Activated T-helper 1 cell treated with anti-CD3 and anti-CD28 coated beads, Interleukin-2, amount 50 U/mL, for 16 hours (primary cell): ENCODE measurements at regions not wholly inside any gene's neighbourhood (a gene's known extent, or its start where the extent isn't known, plus 50 kb on each side); places are given as distances from the start of the nearest gene placed in this dataset.
"Not testable (repeated sequence)": the region's sequence is repeated elsewhere in the genome, so short reads cannot be mapped to it uniquely, and the experiment has no call there.

ENCODE experiments used
- DNase-seq, 2 donors: peaks; one replicate each; pipeline ENCODE4 v3.0.0-alpha.2; 2020; ENCODE audit warnings: low read depth in 1 of 2, low spot score in 1 of 2

GRCh38 chr22:22976033-22976922 is 88.7 kb downstream of the IGLL5 start:
- DNase-seq = no peak

DNA sequence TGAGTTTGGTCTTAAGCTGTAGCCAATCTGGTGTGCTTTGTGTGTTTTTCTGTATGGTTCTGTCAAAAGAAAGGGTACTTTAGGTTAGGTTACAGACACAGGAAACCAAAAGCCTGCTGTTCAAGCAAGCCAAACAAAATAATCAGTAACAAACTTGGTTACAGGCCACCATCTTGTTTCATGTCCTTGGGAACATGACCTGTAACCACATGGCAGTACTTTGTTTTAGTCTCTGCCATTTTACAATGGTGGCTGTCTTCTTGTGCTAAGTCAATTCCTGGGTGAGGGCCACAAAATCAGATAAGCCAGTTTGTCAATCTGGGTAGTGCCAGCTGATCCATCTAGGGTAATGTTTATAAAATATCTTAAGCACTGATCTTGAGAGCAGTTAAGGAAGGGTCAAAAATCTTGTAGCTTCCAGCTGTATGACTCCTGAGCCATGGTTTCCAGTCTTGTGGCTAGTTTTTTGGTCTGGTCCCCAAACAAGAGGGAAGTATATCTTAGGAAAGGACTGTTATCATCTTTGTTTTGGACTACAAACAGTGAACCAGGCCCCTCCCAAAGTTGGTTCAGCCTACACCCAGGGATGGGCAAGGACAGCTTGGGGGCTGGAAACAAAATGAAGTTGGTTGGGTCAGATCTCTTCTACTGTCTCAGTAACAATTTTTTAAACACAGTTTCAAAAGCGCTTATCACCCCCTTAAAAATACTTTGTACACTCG is 90.0 kb downstream of the IGLL5 start:
- DNase-seq = no peak

- no peak for DNase-seq
Observed at GRCh38 chr22:22978637-22979036, 91.0 kb downstream of the IGLL5 start.

DNA sequence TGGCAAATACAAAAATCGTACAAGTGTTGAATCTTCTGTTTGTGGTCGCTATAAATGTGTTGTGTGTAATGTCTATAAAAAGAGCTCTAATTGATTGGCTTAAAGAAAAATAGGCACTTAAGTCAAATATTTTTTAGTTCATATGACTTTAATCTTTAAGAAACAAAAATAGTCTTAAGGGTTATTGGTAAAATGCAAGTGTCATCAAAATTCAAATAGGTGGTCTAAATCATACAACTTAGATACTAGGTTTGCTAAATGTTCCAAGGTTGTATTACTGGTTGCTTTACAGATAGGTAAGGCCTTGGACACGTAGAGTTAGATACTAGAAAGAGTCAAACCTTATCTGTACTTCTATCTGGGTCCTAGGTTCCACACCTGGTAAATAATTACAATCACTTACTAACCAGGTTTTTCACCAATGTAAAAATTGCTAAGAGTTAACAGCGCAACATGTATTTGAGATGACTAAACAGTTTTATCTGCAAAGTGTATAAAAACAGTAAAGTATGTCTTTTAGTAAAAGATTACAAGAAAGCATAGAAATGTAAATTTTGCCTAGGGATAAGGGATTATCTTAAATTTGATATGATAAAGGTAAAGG is 91.1 kb upstream of the GNAZ start:
- no peak for DNase-seq

DNA sequence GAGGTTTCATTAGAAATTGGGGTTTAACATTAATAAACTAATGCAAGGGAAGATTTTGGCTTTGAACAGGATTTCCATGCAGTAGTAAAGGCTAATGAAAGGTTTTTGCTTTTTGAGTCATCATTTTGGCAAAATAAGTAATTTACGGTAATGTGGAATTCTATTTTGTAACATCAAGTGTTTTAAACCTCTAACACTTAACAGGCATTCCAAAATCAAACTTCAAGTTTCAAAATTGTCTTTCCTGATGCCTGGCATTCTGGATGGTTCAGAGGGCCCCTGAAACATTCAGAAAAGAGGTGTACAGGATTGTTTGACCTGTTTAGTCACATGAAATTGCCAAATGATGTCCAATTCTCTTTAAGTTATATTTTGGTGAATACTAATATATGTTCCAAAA is 90.4 kb upstream of the GNAZ start:
- no peak for DNase-seq

DNA sequence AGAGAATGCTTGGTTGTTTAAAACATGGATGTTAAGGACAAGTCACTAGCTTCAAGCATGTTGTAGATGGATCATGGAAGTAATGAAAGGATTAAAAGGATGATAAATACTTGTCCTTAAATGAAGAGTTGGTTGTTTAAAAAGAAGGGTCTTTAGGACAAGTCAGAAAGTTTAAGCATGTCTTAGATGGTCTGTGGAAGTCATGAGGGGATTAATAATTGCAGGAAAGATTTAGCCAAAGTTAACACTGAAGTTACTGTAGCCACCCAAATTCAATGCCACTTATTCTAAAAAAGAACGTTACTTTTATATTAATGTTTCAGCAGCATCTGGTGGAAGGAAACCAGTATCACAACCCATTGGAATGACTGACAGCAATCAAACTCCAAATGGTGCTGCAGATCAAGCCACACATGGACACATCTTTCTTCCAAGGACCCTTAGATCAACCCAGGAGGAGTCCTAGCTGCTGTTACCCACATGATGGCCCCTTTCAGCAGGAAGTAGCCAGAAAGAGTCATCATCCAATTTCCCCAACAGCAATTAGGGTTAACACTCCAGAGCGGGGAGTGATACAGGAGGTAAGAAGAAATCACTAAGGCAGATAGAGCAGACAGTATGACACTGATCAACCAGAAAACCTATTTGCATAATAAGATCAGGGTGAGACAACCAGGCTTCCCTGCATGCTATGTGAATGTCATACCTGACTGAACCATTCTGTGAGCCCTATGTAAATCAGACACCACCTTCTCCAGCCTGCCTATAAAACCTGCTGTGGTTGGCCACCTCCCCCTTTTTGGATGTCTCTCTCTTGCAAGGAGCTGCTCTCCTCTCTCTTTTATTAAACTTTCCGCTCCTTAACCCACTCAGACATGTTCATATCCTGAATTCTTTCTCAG is 88.4 kb upstream of the GNAZ start:
- DNase-seq = no peak

- no peak for DNase-seq
Observed at GRCh38 chr22:22982616-22983015, 87.7 kb upstream of the GNAZ start.

DNA sequence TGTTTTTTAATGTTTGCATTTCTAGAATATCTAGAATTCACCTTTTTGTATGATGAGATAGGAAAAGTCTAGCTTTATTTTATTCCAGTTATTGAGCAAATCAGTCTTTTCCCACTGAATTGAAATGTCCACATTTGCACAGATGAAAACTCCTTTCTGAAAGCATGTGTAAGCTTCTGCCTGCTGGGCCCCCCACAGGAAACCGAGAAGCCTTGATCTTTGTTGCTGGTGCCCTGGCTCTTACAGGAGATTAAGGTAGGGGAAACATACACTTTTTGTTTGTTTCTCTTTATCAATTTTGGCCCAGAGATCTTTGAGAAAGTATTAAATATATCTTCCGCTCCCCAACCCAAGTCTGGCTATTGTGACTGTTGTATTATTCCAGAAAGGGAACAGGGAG is 87.2 kb upstream of the GNAZ start:
- no peak for DNase-seq

- no peak for DNase-seq
Observed at GRCh38 chr22:22983816-22984215, 86.5 kb upstream of the GNAZ start.

- DNase-seq = no peak
Observed at GRCh38 chr22:22984967-22985366, 85.4 kb upstream of the GNAZ start.

GRCh38 chr22:22986008-22986407 is 84.3 kb upstream of the GNAZ start:
- no peak for DNase-seq

GRCh38 chr22:22986640-22987039 is 83.7 kb upstream of the GNAZ start:
- DNase-seq = no peak

- DNase-seq = no peak
Observed at GRCh38 chr22:22988150-22988549, 82.2 kb upstream of the GNAZ start.

DNA sequence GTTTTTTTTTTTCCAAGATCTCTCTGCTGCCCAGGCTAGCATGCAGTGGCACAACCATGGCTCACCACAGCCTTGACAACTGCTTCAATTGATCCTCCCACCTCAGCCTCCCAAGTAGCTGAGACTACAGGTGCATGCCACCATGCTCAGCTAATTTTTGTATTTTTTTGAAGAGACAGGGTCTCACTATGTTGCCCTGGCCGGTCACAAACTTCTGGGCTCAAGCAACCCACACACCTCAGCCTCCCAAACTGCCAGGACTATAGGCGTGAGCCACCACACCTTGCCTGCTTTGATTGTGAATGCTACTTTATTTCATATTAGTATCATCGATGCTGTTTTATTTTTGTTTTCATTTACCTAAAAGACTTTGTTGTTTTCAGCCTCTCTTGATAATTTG is 81.5 kb upstream of the GNAZ start:
- no peak for DNase-seq

GRCh38 chr22:22989856-22990255 is 80.5 kb upstream of the GNAZ start:
- DNase-seq = no peak

DNA sequence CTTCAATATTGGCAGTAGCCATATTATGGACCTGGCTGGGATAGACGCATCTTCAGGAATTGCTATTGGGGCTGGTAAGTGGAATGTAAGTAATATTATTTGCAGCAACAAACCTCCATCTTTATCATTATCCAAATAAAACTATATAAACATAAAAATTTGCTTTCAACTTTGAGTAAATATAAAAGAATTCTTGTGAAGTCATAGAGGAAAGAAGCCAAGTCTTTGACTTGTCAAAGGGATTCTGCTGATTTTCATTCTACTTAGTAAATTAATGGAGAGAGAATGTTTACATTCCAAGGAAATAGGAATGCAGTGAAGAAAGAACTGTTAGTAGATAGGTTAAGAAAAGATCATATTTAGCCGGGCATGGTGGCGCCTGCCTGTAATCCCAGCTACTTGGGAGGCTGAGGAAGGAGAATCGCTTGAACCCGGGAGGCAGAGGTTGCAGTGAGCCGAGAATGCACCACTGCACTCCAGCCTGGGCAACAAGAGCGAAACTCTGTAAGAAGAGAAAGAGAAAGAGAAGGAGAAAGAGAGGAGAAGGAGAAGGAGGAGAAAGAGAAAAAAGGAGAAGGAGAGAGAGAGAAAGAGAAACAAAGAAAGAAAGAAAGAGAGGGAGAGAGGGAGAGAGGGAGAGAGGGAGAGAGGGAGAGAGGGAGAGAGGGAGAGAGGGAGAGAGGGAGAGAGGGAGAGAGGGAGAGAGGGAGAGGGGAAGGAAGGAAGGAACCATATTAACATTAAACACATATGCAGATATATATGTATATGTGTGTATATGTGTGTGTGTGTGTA is 79.4 kb upstream of the GNAZ start:
- DNase-seq = not testable (repeated sequence)

DNA sequence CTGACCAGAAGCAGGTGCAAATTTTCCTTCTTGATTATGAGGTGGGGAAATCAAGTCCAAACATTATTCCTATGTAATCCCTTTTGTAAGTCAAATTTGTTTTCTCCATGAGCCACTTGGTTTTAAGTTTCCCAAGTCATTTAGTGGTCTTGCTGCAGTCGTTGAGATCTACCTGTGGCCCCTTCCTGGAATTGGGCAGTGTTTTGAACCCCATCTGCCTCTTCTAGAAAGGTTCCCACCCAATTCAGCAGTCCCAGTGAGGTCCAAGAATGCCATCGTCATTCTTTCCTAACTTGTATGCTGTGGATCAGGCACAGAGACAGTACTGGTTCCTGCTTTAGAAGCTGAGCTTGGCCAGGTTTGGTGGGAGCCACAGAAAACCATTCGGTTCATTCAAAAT is 77.8 kb upstream of the GNAZ start:
- DNase-seq = no peak

DNA sequence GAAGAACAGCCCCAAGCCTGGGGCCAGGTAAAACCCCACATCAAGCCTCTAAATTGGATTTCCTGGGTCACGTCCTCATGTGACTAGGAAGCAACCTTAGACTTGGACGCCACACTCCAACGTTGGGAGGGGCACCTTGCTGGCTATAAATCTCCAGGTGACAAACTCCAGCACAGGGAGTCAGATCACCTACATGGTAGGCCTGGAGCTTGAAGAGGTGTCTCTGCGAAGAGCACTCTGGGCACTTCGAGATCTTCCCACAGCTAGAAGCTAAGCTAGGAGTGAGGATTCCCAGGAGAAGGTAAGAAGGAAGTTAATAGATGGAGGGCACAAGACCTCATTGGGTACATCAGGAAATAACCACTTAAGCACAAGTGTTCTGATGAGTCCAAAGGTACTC is 77.1 kb upstream of the GNAZ start:
- DNase-seq = no peak

- DNase-seq = no peak
Observed at GRCh38 chr22:22995166-22995565, 75.2 kb upstream of the GNAZ start.

GRCh38 chr22:22996511-22997261 is 73.6 kb upstream of the GNAZ start:
- DNase-seq = no peak
